GM19239 (cell line): ENCODE measurements at regions not wholly inside any gene's neighbourhood (a gene's known extent, or its start where the extent isn't known, plus 50 kb on each side); places are given as distances from the start of the nearest gene placed in this dataset.

Experiments used
- DNase-seq: peaks from one replicate; pipeline ENCODE4 v3.0.0; 2011; ENCODE audit warnings: low spot score; ENCODE audit not compliant: insufficient read length
- FAIRE-seq: peaks from 2 replicates; lab custom pipeline; 2011; peaks lifted over from hg19 to GRCh38; lab: Jason Lieb, UNC

- DNase-seq (no peak), FAIRE-seq (peak; percentile 56)
Measured at GRCh38 chr5:50963971-50964745, 297.7 kb downstream of the PARP8 start.

GRCh38 chr5:50964746-50965653, 298.6 kb downstream of the PARP8 start:
- no peak for DNase-seq
- no peak for FAIRE-seq

GRCh38 chr5:50965654-50966375, 299.4 kb downstream of the PARP8 start:
- no peak for DNase-seq
- no peak for FAIRE-seq

GRCh38 chr5:50967009-50967562, 300.6 kb downstream of the PARP8 start:
- no peak for FAIRE-seq
- DNase-seq = no peak

- no peak for FAIRE-seq
- DNase-seq = no peak
Measured at GRCh38 chr5:50967563-50968355, 301.3 kb downstream of the PARP8 start.

GRCh38 chr5:50968356-50969149, 302.1 kb downstream of the PARP8 start:
- DNase-seq (no peak), FAIRE-seq (no peak)

GRCh38 chr5:50969151-50970031, 303.0 kb downstream of the PARP8 start:
- FAIRE-seq (no peak), DNase-seq (no peak)

- DNase-seq = no peak
- FAIRE-seq = no peak
Measured at GRCh38 chr5:50975840-50976239, 309.4 kb downstream of the PARP8 start.

- no peak for FAIRE-seq
- no peak for DNase-seq
Measured at GRCh38 chr5:50978924-50979323, 312.5 kb downstream of the PARP8 start.

- FAIRE-seq = no peak
- no peak for DNase-seq
Measured at GRCh38 chr5:50984640-50985039, 318.2 kb downstream of the PARP8 start.

- no peak for DNase-seq
- no peak for FAIRE-seq
Measured at GRCh38 chr5:50990296-50990924, 324.0 kb downstream of the PARP8 start.

- no peak for DNase-seq
- no peak for FAIRE-seq
Measured at GRCh38 chr5:50995285-50995942, 329.0 kb downstream of the PARP8 start.

- DNase-seq (no peak), FAIRE-seq (no peak)
Measured at GRCh38 chr5:51001227-51001923, 334.9 kb downstream of the PARP8 start.

- FAIRE-seq (no peak), DNase-seq (no peak)
Measured at GRCh38 chr5:51002368-51002767, 335.9 kb downstream of the PARP8 start.

- FAIRE-seq (no peak), DNase-seq (no peak)
Measured at GRCh38 chr5:51013036-51013435, 346.6 kb downstream of the PARP8 start.

- FAIRE-seq = no peak
- no peak for DNase-seq
Measured at GRCh38 chr5:51018423-51018822, 352.0 kb downstream of the PARP8 start.
